GM06990 (cell line): ENCODE measurements at regions not wholly inside any gene's neighbourhood (a gene's known extent, or its start where the extent isn't known, plus 50 kb on each side); places are given as distances from the start of the nearest gene placed in this dataset.

Source experiments
- DNase-seq: peaks from one replicate; pipeline ENCODE4 v3.0.0-alpha.2; 2011; ENCODE audit not compliant: insufficient read length; ENCODE audit errors: extremely low read depth
- H3K27me3 ChIP-seq: replicated peaks from 2 replicates; pipeline ENCODE4 v1.6.0; 2011; ENCODE audit warnings: low read length; ENCODE audit not compliant: control insufficient read depth, insufficient read depth
- H3K36me3 ChIP-seq: 2 replicates; pipeline ENCODE4 v1.5.1; 2011; ENCODE audit warnings: low read length; ENCODE audit not compliant: control insufficient read depth, insufficient read depth
- H3K4me3 ChIP-seq: replicated peaks from 2 replicates; pipeline ENCODE4 v1.5.1; 2011; ENCODE audit warnings: low read depth, mild to moderate bottlenecking, control low read depth, low read length
- CTCF ChIP-seq: IDR thresholded peaks from 2 replicates; pipeline ENCODE4 v1.5.1; 2011; ENCODE audit warnings: low read length, control low read depth, mild to moderate bottlenecking, inconsistent platforms; ENCODE audit not compliant: insufficient read depth, poor library complexity, severe bottlenecking

- Histone ChIP-seq H3K27me3 (no peaks in the 10 kb centered on the region), H3K36me3 (no peaks in the 10 kb centered on the region), H3K4me3 (no peak overlapping the region)
- TF ChIP-seq CTCF: no peak
- DNase-seq: no peak
These were observed 347.1 kb downstream of the AJAP1 start for GRCh38 chr1:5001466-5001865.

- TF ChIP-seq CTCF: no peak
- Histone ChIP-seq H3K4me3 (no peak overlapping the region), H3K36me3 (no peaks in the 10 kb centered on the region), H3K27me3 (no peaks in the 10 kb centered on the region)
- DNase-seq: no peak
These were observed 331.9 kb downstream of the AJAP1 start for GRCh38 chr1:4986306-4986705.

- no peaks in the 10 kb centered on the region for H3K36me3 ChIP-seq
- H3K4me3 ChIP-seq: no peak overlapping the region
- H3K27me3 ChIP-seq: no peaks in the 10 kb centered on the region
- no peak for TF ChIP-seq CTCF
- no peak for DNase-seq
These were observed 330.4 kb downstream of the AJAP1 start for GRCh38 chr1:4984841-4985240.

- H3K27me3 ChIP-seq: no peaks in the 10 kb centered on the region
- H3K4me3 ChIP-seq: no peak overlapping the region
- H3K36me3 ChIP-seq: no peaks in the 10 kb centered on the region
- DNase-seq: no peak
- no peak for TF ChIP-seq CTCF
These were observed 325.8 kb downstream of the AJAP1 start for GRCh38 chr1:4980211-4980610.

GRCh38 chr1:4978660-4979390 is 324.4 kb downstream of the AJAP1 start:
- no peaks in the 10 kb centered on the region for H3K27me3 ChIP-seq
- TF ChIP-seq CTCF: no peak
- H3K36me3 ChIP-seq: no peaks in the 10 kb centered on the region
- H3K4me3 ChIP-seq: no peak overlapping the region
- DNase-seq: no peak

- TF ChIP-seq CTCF: no peak
- no peak overlapping the region for H3K4me3 ChIP-seq
- H3K27me3 ChIP-seq: no peaks in the 10 kb centered on the region
- no peaks in the 10 kb centered on the region for H3K36me3 ChIP-seq
- no peak for DNase-seq
These were observed 323.3 kb downstream of the AJAP1 start for GRCh38 chr1:4977701-4978100.
